Dermis blood vessel endothelial cell (primary cell): ENCODE measurements at regions not wholly inside any gene's neighbourhood (a gene's known extent, or its start where the extent isn't known, plus 50 kb on each side); places are given as distances from the start of the nearest gene placed in this dataset.
"Not testable (repeated sequence)": the region's sequence is repeated elsewhere in the genome, so short reads cannot be mapped to it uniquely, and the experiment has no call there.

Source experiments
- DNase-seq: peaks from one replicate; pipeline ENCODE4 v3.0.0; 2010

DNA sequence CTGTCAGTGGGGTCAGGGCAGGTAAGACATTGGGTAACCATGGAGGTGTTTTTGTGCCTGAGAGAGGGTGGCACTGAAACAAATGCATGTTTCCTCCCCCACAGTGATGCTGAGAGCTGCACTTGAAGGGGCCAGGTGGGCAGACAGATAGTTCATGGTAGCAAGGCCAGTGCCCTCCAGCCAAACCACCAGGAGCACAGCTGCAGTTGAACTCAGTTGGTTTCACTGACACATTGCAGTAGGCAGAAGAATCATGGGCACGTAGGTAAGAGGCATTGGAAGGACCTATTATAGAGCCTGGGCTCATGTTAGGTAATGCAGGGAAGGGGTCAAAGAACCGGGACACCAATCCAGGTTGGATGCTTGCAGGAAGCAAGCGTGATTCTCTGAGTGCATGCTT, 93.2 kb upstream of the ARL4C start:
- DNase-seq = no peak

DNA sequence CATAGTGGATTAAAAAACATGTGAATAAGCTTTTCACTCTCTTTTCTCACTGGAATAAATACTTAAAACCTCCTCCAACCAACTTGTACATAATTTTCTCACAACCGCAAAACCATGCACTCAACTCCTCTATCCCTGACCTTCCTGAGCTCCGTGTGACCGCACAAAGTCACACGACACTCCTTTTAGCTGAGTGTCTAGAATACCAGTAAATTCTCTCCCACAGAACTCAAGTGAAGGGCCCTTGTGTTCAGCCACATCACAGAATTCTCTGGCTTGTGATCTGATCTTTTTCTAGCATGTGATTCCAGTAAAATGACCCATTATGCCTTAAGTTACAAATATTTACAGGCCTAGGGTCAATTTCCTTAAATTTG, 91.2 kb upstream of the ARL4C start:
- DNase-seq = no peak

DNA sequence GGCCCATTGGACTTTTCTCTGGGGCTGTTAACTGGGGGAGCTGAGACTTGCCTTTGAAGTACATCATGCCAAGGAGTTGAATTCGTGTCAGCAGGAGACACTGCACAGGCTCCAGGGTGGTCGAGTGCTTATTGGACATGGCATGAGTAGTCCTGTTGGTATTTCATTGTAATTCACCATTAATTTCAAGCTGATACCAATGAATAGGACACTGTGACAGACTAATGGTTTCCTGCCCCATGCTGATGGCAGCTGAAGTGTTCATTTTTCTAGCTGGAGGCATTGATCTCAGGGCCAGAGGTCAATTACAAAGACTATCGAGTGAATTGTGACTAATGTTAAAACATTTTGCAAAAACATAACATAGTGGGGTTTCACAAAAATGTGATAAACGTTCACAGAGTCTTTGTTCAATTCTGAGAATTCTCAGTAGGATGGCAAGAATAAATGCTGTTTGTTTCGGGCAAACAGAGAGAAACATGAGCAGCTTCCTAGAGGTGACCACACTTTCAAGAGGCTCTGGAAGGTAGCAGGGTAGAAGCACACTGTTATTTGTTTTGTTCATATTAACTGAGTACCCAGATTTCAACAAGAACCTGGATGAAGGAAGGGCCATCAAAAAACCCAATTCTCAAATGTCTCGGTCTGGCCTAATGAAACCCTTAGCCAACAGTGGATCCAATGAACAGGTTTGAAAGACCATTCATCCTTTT, 90.6 kb upstream of the ARL4C start:
- no peak for DNase-seq

DNA sequence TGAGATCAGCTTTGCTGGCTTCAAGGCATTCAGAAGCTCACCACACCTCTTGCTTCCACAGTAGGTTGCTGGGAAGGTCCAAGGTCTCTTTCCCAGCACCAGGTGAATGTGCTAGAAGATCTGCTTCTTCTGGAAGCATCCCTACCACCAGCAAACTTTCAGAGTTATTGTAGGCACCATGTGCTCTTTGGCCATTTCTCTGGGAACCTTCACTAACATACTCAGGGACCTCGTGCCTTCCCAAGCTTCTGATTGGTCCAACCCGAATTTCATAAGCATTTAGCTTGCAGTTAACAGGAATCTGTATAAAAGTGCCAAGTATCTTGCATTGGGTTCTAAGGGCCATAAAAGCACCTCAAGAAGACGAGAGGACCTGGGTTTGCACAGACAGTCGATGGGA, 86.5 kb upstream of the ARL4C start:
- DNase-seq = no peak

DNA sequence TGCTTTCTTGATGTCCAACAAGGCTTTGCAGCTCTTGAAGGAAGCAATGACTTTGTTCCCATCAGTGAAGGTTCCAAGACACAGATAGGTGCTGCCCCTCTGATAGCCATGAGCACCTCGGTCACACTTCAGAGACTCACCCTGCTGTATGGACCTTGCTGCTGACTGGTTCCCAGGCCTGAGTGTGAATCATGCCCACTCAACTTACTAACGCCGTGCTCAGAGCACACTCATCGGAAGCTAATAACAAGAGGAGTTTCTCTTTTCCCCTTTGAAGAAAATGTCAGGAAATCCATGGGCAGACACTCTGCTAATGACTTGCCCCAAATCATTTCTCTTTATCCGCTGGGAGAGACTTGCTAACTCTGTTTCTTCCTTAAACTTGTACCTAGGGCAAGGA, 83.8 kb upstream of the ARL4C start:
- no peak for DNase-seq

DNA sequence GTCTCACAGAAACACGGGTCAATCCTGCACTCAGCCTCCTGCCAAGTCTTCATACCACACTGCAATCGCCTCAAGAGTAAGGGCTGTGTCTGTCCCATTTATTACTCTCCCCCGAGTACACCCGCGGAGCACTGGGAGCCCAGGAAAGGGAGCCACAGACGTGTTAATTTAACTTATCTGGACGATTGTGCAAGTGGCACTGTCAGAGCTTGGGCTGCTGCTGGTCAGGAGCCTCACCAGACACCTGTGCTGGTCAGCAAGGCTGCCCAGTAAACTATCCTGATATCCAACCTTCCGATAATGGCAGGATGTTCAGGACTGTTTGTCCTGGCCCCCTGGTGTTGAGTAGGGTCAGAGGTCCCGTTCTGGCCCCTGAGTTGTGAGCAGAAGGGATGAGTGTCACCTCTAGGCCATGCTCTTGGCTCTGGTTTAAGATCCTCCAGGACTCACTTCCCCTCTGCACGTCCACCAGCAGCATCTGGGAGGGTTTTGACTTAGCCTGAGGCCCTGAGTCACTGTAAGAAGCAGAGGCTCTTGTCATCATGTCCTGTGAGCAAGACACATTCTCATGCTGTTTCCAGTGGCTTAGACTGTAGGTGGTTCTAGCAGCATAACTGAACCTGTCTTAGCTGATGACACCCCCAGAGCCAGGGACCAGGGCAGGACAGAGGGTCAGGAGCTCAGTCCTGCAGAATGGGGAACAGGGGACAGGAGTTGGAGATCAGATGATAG, 82.5 kb upstream of the ARL4C start:
- DNase-seq = no peak

DNA sequence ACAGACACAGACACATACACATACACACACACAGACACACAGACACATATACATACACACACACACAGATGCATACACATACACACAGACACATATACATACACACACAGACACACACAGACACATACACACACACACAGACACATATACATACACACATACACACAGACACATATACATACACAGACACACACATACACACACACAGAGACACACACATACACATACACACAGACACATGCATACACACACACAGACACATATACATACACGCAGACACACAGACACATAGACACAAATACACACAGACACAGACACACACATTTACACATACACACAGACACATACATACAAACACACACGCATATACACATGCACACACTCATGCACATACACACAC, 81.5 kb upstream of the ARL4C start:
- no peak for DNase-seq

DNA sequence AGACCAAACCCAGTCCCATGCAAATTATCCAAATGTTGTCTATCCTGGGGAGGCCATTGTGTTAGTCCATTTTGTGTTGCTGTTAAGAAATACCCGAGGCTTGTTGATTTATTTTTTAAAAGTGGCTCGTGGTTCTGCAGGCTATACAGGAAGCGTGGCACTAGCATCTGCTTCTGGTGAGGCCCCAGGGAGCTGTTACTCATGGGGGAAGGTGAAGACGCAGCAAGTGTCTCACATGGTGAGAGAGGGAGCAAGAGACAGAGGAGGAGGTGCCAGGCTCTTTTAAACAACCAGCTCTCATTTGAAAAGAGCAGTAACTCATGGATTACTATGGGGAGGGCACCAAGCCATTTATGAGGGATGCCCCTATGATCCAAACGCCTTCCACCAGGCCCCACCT, 80.3 kb upstream of the ARL4C start:
- no peak for DNase-seq

DNA sequence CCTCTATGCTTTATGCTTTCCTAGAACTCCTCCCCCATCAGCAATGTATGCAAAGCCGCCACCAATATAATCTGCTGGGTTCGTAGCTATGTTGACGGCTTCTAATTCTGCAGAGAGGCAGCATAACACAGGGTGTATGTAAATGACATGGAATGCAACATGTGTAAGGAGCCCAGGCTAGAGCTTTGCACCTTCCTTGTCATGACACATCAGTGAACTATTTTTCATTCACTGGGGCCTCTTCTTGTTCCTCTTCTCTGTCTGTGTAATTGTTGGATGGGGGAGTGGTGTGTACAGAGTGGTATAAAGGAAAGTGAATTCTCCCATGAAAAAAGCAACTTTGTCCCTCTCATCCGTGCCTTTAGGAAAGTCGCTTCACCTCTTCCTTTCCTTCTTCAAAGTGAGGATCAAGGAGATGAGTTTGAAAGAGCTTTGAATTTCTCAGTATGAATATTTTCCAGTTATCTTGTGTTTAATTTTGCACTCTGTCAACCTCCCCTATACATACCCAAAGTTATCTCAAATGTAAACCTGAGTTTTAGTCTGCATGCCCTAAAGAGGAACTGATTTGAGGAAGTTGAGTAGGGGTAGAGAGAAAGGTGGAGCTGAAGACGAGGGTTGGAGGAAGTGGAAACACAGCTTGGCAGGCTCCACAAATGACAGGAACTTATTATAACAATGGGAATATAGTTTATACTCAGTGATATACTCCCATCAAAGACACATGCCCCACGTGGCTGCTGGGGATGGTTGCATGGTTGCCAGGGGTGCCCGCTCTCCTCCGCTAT, 74.9 kb upstream of the ARL4C start:
- DNase-seq = no peak

DNA sequence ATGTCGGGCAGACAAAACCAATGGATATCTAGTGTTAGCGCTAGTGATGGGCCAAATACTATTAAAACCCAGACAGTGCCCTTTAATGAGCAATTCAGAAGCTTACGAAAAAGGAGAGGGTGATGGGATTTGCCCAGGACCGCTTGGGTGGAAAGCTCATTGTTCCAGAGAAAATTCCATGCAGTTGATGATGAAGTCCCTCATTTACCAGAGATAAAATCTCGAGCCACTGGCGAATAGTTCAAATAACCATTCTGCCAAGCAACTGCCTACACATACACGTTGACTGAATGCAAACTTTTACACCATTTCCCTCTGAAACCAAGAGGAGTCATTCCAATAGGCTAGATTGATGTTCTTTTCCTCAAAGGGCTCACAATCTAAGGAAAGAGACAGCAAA, 73.6 kb upstream of the ARL4C start:
- no peak for DNase-seq

DNA sequence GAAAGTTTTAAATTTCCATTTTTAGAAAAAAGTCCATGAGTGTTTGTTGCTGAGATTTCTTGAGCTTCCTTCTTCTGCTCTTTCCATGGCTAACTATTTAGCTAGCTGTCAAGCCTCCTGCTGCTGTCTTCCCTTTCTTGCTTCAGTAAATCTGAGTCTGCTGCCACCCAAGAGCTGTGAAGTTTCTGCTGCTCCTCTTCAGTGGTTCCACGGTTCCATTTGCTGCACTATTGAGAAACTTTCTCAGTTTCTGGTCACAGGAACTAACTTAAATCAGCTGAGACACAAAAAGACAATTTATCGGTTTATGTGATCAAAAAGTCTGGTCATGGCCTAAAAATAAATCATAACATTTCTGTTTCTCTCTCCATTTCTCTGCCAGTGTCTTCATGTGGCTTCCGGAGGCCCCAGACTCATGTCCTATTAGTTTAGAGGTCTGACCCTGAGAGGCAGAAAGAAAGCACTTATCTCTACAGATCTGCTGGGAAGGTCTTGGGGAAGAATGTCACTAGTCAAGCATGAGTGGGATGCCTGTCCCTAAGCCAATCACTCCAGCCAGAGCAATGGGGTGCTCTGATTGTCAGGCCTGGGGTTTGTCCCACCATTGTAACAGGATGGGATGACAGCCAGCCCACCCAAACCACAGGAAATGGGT, 73.0 kb upstream of the ARL4C start:
- no peak for DNase-seq

DNA sequence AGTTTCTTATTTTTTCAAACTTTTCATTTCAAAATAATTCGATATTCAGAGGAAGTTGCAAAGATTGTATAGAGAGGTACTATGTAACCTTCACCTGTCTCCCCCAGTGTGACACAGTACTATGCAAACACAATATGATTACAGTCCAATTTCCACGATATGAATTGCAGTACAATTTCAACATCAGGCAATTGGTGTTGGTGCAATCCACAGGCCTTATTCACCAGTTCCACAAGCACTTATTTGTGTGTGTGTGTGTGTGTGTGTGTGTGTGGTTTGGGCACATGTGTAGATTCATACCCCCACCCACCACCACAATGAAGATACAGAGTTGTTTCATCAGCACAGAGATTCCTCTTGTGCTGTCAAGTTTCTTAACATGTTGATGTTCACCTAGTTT, 69.7 kb upstream of the ARL4C start:
- DNase-seq = no peak

DNA sequence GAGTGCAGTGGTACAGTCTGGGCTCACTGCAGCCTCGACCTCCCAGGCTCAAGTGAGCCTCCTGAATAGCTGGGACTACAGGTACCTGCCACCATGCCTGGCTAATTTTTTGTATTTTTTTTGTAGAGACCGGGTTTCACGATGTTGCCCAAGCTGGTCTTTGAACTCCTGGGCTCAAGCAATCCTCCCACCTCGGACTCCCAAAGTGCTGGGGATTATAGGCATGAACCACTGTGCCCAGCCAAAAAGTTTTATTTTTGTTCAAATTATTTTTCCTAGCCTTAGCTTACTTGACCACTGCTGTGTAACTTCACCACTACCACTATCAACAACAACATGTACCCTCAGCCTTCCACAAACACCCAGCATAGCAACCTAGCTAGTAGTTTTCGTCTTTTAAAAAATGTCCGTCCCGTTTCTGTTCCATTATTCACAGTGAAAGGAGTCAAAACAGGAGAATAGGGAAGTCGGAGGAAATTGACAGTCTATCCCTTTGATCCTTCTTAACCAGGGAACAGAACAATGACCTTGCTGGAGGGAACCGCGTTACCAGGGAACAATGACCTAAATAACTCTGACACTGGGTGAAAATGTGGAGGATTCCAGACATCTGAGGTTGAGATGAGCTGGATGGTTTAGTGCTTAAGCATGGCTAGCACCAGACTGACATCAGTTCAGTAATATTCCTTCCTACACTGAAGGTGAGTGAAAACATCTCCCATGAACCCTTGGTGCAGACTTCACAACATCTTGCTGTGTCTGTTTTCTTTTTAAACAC, 69.2 kb upstream of the ARL4C start:
- DNase-seq = no peak

DNA sequence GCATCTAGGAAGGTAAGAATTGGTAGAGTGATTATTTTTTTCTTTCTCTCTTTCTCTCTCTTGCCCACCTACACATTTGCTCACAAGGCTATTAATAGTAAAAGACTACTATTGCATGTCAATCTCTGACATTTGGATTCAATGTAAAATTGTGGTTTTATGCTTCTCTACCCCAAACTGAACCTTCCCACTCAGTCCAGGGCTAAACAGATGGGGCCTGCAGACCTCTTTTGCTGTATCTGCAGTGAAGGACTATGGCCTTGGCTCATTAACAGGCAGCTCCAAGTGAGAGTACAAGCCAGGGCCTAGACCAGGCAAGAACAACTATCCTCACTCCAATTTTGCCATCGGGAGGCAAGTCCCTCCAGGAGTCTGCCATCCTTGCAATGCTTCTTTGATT, 68.3 kb upstream of the ARL4C start:
- no peak for DNase-seq

DNA sequence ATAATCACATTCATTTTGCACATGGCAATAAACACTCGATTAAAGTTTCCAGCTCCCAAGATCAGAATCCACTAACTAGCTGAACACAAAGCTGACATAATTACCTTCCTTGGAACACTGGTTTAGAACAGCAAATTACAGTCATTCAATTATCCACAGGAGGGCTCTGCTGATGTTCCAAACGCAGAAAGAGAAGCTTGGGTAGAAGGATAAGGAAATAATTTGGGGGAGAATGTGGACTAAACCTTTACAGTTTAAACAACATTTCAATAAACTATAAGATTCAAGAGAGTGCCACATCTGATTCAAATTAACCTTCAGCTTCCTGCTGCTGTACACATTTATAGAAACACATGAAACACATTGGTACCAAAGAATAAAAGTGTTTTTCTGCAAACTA, 67.8 kb upstream of the ARL4C start:
- peak; percentile 35 for DNase-seq

DNA sequence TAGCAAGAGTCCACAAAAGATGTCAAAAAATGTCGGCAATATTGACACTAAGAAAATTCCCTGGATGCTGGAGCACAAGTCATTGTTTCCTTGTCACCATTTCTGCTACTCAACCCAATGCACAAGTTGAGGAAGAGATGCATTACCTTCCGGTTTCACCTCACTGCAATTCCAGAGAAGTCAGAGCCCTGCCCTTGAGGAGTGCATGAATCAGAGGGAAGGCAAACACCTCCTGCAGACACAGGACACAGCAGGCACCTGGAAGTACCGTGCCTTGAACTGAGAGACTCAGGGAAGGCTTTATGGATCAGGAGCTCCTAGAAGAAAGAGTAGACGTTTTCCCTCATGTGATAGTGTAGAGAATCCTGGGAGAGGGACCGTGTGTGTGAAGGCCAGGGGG, 62.7 kb upstream of the ARL4C start:
- DNase-seq = no peak

DNA sequence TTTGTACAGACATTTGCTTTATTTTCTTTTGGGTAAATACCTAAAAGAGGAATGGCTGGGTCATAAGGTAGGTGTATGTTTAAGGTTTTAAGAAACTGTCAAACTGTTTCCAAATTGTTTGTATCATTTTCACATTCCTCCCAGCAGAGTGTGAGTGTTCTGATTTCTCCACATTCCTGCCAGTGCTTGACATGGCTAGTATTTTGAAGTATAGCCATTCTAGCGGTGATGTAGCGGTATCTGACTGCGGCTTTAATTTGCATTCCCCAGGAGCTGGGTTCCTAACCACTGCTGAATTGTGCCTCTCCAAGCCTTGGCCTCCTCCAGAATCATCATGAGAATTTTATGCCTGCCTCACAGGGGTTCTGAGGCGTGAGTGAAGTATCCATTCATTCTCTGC, 61.8 kb upstream of the ARL4C start:
- DNase-seq = no peak

DNA sequence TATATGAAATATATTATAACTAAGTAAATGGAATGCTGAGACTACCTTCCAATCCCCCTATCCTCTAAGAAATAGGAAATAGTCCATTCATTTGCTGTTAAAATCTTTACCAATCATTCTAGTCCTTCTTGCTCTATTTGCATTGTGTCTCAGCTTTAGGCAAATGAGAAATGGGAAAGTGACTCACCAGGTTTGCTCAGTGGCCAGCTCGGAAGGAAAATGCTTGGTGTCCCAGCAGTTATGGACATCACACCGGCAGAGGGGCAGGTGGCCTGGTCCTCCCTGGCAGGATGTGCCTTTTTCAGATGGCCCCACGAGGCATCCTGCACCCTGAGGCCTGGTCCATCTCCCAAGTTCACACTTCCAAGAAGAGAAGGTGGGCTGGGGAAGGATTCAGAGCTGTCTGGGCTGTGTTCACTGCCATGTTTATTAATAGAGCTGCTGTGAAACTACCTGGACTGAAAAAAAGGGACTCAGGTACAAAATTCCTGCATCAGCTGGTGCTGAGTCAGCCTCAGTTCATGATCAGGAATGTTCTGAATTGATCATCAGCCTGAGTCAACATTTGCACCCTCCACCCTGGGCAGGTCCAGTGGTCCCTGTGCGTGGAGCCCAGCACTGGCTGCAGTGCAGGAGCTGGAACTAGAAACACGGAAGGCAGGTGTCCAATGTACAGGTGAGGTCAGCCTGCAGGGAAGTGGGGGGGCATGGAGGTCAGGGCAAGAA, 60.1 kb upstream of the ARL4C start:
- peak; percentile 50 for DNase-seq

DNA sequence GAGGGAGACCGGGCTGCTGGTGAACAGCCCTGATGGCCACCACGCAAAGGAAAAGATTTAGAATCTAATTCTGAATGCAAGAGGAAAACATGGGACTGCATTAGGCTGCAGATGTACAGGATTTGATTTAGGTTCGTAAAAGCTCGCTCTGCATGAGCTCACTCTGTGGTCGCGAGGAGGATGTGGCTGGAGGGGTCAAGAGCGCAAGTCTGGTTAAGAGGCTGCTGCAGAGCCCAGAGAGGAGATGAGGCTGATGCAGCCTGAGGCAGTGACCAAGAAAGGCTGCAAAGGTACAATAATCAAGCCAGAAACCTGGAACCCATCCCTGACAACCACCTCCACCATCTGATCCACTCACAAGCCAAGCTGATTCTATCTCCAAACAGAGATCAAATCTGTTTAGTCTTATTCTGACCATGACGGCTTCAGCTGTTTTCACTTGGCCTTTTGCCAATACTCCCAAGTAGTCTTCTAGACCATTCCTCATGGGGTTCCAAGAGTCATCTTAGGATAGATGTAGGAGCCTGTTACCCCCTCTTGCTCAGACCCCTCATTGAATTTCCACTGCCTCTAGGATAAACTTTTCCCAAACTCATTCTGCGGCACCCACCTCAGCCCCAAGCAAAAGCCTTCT, 58.9 kb upstream of the ARL4C start:
- DNase-seq = no peak

DNA sequence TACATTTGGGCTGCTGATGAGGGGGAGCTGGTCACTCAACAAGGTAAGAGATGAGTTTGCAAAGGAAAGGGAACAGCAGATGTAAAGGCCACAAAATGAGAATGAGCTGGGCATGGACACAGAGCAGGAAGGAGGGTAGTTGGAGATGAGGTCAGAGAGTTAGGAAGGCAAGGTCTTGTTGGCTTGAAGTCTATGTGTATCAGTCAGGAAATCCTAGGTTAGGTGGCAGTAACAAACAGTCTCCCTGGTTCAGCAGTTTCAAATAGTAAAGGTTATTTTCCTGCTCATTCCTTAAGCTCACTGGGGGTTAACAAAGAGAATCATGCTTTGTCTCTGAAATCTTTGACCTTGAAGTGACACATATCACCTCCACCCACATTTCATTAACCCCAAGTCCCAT, 58.3 kb upstream of the ARL4C start:
- no peak for DNase-seq

DNA sequence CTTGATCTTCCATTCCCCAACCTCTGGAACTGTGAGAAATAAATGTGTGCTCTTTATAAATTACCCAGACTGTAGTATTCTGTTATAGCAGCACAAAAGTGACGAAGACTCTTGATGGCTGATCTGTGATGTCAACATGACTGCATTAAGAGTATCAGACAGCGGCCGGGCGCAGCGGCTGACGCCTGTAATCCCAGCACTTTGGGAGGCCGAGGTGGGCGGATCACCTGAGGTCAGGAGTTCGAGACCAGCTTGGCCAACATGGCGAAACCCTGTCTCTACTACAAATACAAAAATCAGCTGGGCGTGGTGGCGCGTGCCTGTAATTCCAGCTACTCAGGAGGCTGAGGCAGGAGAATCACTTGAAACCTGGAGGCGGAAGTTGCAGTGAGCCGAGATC, 56.3 kb upstream of the ARL4C start:
- DNase-seq = not testable (repeated sequence)
